Central memory CD8-positive, alpha-beta T cell (primary cell): ENCODE measurements at regions not wholly inside any gene's neighbourhood (a gene's known extent, or its start where the extent isn't known, plus 50 kb on each side); places are given as distances from the start of the nearest gene placed in this dataset.
"Not testable (repeated sequence)": the region's sequence is repeated elsewhere in the genome, so short reads cannot be mapped to it uniquely, and the experiment has no call there.

Experiments used
- ATAC-seq: fragments of 150-1000 bp; cut with Tn5 transposase; replicated peaks from 2 replicates; pipeline ENCODE4 v1.10.0; 2022; ENCODE audit warnings: mild to moderate bottlenecking, moderate FRiP score, moderate number of reproducible peaks; ENCODE audit not compliant: poor library complexity, severe bottlenecking; ENCODE audit errors: extremely low read depth
- DNase-seq, 2 donors: peaks; one replicate each; pipeline ENCODE4 v3.0.0; 2021; ENCODE audit warnings: low spot score in 2 of 2
- H3K27ac Mint-ChIP-seq: one replicate; pipeline ENCODE4 v1.8.0; 2022; ENCODE audit warnings: low read depth, mild to moderate bottlenecking, moderate library complexity, mixed read lengths
- H3K27me3 Mint-ChIP-seq: one replicate; pipeline ENCODE4 v1.8.0; 2022; ENCODE audit warnings: mixed read lengths
- H3K36me3 Mint-ChIP-seq: one replicate; pipeline ENCODE4 v1.8.0; 2022; ENCODE audit warnings: mild to moderate bottlenecking, moderate library complexity, mixed read lengths; ENCODE audit not compliant: insufficient read depth
- H3K4me1 Mint-ChIP-seq: one replicate; pipeline ENCODE4 v1.8.0; 2022; ENCODE audit warnings: mixed read lengths
- H3K4me3 Mint-ChIP-seq: one replicate; pipeline ENCODE4 v1.8.0; 2022; ENCODE audit warnings: mild to moderate bottlenecking, moderate library complexity, mixed read lengths
- H3K9me3 Mint-ChIP-seq: one replicate; pipeline ENCODE4 v1.8.0; 2022; ENCODE audit warnings: mixed read lengths

- no peak overlapping the region for H3K4me3 Mint-ChIP-seq
- H3K36me3 Mint-ChIP-seq: peaks cover 2% of the 10 kb centered on the region
These were observed 68.5 kb downstream of the RBM11 start for GRCh38 chr21:14284481-14284880.

GRCh38 chr21:14281188-14281900 is 65.4 kb downstream of the RBM11 start:
- ATAC-seq, H3K4me3 Mint-ChIP-seq, H3K4me1 Mint-ChIP-seq, DNase-seq, H3K27ac Mint-ChIP-seq, H3K9me3 Mint-ChIP-seq, H3K36me3 Mint-ChIP-seq: not testable (repeated sequence)
- peaks cover 24% of the 10 kb centered on the region for H3K27me3 Mint-ChIP-seq

More at GRCh38 chr21:14284481-14284880, 68.5 kb downstream of the RBM11 start:
- no peak for DNase-seq
- Mint-ChIP-seq H3K27ac (no peak overlapping the region), H3K27me3 (peaks cover 24% of the 10 kb centered on the region), H3K9me3 (no peaks in the 10 kb centered on the region), H3K4me1 (peaks cover 5% of the 10 kb centered on the region)
- no peak for ATAC-seq
